HTR-8/SVneo (cell line): ENCODE measurements at regions not wholly inside any gene's neighbourhood (a gene's known extent, or its start where the extent isn't known, plus 50 kb on each side); places are given as distances from the start of the nearest gene placed in this dataset.
"Not testable (repeated sequence)": the region's sequence is repeated elsewhere in the genome, so short reads cannot be mapped to it uniquely, and the experiment has no call there.

ENCODE experiments used
- DNase-seq: peaks from one replicate; pipeline ENCODE4 v3.0.0; 2011; ENCODE audit warnings: low spot score, mixed read lengths; ENCODE audit not compliant: insufficient read length
- FAIRE-seq: peaks from 2 replicates; lab custom pipeline; 2011; peaks lifted over from hg19 to GRCh38; lab: Jason Lieb, UNC

DNA sequence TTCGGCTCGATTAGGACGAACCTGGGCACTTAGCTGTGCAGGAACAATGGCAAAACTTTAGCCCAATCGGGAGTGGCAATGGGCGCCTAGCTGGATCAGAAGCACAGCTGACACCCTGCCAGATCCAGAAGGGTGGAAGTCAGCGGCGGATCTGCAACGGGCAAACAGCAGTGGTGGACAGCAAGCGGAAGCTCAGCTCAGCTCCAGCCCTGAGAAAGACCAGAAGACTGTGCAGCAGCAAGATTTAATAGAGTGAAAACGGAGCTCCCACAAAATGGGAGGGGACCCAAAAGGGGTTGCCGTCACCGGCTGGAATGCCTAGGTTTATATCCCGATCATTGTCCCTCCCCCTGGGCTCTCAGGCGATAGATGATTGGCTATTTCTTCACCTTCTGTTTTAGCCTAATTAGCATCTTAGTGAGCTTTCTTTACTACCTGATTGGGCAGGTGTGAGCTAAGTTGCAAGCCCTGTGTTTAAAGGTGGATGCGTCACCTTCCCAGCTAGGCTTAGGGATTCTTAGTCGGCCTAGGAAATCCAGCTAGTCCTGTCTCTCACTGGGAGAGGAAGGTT, 1237.9 kb downstream of the CDH12 start:
- DNase-seq (no peak), FAIRE-seq (no peak)

DNA sequence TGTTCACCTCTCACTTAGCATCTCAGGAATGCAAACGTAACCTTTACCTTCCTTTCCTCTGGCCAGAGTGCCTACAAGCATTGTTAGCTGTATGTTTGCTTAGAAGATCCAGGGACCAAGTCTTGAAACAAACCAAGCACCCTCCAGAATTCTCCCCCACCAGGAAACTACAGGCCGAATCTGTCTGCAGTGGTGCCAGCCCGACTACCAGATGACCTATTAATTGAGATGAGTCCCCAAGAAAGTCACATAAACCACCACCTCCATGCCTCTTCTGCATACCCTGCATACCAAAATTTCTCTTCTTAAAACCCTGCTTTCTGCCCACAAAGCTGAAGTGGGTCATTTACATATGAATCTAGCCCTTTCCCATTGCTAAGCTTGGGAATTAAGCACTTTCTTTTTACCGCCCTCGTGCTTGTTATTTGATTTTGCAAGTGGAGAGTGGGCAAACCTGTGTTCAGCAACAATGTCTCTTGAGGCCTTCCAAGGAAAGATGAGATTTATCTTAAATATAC, 1239.1 kb downstream of the CDH12 start:
- no peak for FAIRE-seq

GRCh38 chr5:21603796-21604195, 1249.3 kb downstream of the CDH12 start:
- no peak for FAIRE-seq
- no peak for DNase-seq

More for the DNA sequence above, 1239.1 kb downstream of the CDH12 start:
- DNase-seq = no peak

GRCh38 chr5:21594566-21594965, 1258.6 kb downstream of the CDH12 start:
- no peak for FAIRE-seq
- DNase-seq = no peak

GRCh38 chr5:21593261-21593660, 1259.9 kb downstream of the CDH12 start:
- DNase-seq (no peak), FAIRE-seq (no peak)

- FAIRE-seq = no peak
- no peak for DNase-seq
Measured at GRCh38 chr5:21581508-21581907, 1271.6 kb downstream of the CDH12 start.

DNA sequence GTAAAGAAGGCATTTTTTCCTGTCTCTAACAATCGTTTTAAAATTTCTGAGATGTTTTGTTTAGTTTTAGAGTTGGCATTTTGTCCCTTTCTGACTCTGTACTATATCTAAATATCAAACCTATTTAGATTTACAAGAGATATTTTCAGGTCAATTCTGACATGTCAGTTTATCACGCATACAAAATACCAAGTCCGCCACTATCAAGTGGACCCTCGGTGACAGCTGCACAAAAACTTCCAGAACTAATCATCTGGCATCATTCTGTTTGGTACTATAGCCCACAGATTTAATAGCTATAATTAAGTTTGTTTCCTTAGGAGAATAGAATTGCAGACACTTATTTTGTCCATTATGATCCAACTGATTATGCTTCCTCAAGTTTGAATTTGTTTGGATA, 1278.2 kb downstream of the CDH12 start:
- FAIRE-seq (no peak), DNase-seq (no peak)

- FAIRE-seq (no peak), DNase-seq (no peak)
Measured at GRCh38 chr5:21574438-21574837, 1278.7 kb downstream of the CDH12 start.

- FAIRE-seq (no peak), DNase-seq (no peak)
Measured at GRCh38 chr5:21573416-21574314, 1279.5 kb downstream of the CDH12 start.

GRCh38 chr5:21571196-21571595, 1281.9 kb downstream of the CDH12 start:
- FAIRE-seq = peak; percentile 77
- not testable (repeated sequence) for DNase-seq

GRCh38 chr5:21559109-21559508, 1294.0 kb downstream of the CDH12 start:
- DNase-seq, FAIRE-seq: not testable (repeated sequence)

DNA sequence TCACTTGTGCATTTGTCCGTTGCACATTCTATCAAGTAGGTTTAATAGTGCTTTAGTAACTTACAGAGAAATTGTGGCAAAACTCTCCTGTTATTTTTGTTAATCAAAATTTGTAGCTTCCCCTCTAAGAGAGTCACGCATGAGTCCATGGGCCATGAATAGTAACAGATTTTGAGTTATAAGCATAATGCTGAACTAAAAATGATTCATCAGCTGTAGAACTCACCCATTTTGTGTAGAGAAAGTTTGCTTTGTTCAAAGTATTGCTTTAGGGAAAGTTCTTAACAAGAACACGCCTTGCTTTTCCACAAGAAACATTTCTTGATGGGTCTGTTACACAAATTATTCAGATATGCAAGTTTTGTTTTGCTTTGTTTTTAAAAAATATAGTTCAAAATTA, 1300.9 kb downstream of the CDH12 start:
- DNase-seq, FAIRE-seq: not testable (repeated sequence)

GRCh38 chr5:21550916-21551315, 1302.2 kb downstream of the CDH12 start:
- FAIRE-seq, DNase-seq: not testable (repeated sequence)

GRCh38 chr5:21547656-21548055, 1305.5 kb downstream of the CDH12 start:
- not testable (repeated sequence) for FAIRE-seq, DNase-seq

DNA sequence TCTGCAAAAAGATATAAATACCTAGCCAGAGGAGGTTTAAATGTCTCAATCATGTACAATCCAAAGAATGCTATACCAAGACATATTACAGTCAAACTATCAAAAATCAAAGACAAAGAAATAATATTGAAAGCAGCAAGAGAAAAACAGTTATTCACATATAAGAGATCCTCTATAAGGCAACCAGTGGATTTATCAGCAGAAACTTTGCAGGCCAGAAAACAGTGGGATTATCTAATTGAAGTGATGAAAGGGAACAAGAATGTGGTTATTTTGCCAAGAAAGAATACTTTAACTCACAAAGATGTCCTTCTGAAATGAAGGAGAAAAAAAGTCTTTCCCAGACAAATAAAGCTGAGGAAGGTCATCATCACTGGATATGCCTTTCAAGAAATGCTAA, 1318.0 kb downstream of the CDH12 start:
- FAIRE-seq, DNase-seq: not testable (repeated sequence)

GRCh38 chr5:21521157-21521556, 1332.0 kb downstream of the CDH12 start:
- FAIRE-seq = not testable (repeated sequence)

DNA sequence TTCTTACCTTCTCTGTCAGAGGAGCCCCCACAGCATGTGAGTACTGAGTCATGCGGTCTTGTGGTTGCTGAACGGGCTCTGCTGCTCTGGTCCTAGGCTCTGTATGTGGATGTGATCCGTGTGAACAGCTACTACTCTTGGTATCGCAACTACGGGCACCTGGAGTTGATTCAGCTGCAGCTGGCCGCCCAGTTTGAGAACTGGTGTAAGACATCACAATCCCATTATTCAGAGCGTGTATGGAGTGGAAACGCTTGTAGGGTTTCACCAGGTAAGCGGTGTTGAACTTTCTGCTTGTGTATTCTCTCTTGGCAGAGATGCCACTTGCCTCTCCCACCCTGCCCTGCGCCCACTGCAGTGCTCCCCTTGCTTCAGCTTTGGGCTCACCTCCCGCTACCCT, 1356.2 kb downstream of the CDH12 start:
- DNase-seq, FAIRE-seq: not testable (repeated sequence)

More at GRCh38 chr5:21521157-21521556, 1332.0 kb downstream of the CDH12 start:
- DNase-seq = not testable (repeated sequence)

- DNase-seq, FAIRE-seq: not testable (repeated sequence)
Measured at GRCh38 chr5:21496056-21496455, 1357.1 kb downstream of the CDH12 start.

GRCh38 chr5:21495235-21495634, 1357.9 kb downstream of the CDH12 start:
- DNase-seq, FAIRE-seq: not testable (repeated sequence)

DNA sequence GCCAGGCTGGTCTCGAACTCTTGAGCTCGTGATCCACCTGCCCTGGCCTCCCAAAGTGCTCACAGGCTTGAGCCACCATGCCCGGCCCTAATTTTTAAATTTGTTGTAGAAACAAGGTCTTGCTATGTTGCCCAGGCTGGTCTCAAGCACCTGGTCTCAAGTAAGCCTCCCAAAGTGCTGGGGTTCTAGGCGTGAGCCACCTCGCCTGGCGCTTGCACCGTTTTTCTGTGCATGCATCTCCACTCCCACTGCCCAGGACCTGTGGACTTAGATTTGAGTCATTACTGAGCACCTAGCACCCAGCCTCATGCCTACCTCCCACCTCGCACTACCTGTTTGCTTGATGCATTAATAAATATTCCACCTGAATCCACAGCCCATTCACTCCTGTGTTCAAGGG, 1359.1 kb downstream of the CDH12 start:
- FAIRE-seq, DNase-seq: not testable (repeated sequence)

DNA sequence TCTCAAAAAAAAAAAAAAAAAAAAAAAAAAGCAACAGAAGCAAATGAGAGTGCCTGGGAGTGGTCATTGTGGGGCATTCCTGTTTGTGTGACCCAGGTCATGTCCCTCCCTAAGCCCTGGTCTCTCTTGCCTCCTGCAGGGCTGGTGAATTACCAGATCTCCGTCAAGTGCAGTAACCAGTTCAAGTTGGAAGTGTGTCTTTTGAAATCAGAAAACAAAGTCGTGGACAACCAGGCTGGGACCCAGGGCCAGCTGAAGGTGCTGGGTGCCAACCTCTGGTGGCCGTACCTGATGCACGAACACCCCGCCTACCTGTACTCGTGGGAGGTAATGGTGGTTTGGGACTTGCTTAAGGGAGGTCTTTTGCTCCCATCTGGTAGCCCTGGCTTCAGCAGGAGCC, 1362.0 kb downstream of the CDH12 start:
- FAIRE-seq, DNase-seq: not testable (repeated sequence)
